Heart left ventricle (tissue), 13 donors: ENCODE measurements at regions not wholly inside any gene's neighbourhood (a gene's known extent, or its start where the extent isn't known, plus 50 kb on each side); places are given as distances from the start of the nearest gene placed in this dataset.

Experiments used
- POLR2A ChIP-seq, 2 donors: fragments of 450-650 bp; IDR thresholded peaks; one replicate each; pipeline ENCODE4 v1.6.1; 2017; ENCODE audit warnings: antibody characterized with exemption in 2 of 2, mild to moderate bottlenecking in 2 of 2, moderate library complexity in 2 of 2
- TF ChIP-seq, protein P1 (sequence below), 12 donors: fragments of 200-600 bp; sonication (generic) in 4 of 12; IDR thresholded peaks; one replicate each; pipeline versions ENCODE4 v1.5.0 to v1.8.0; 2018 to 2022; ENCODE audit warnings: antibody characterized with exemption in 12 of 12, mild to moderate bottlenecking in 5 of 12
- donor health status: ischemic (EF 13 %, LVEDD 7.1; RV severe dilation, severe dysfunction).
- donor health status: DM: no; HTN: yes; CAD: no.
- donor health status: DM: no; HTN: no; CAD: no.
- donor health status: ischemic (EF 25% LVEDD 6.9; RV normal size, moderate dysfunction).
- donor health status: ischemic (EF 25% LVEDD 5.7; RV mildly dilated, moderate dysfunction).
- donor health status: ischemic (EF 35%, LVEDD 5.7; RV mildly dilated, moderate dysfunction).
- donor health status: nonischemic (EF 11% LVEDD 7.7; RV severe dilation, severe dysfunction).
- donor health status: DM: yes; HTN: yes; CAD: no.
- donor health status: PGD.
- donor health status: ischemic (EF 29% LVEDD 5.4; RV normal size, mild dysfunction).
- donor health status: nonischemic (EF 23%, LVEDD 6.1; RV moderate dilation, normal function).

DNA sequence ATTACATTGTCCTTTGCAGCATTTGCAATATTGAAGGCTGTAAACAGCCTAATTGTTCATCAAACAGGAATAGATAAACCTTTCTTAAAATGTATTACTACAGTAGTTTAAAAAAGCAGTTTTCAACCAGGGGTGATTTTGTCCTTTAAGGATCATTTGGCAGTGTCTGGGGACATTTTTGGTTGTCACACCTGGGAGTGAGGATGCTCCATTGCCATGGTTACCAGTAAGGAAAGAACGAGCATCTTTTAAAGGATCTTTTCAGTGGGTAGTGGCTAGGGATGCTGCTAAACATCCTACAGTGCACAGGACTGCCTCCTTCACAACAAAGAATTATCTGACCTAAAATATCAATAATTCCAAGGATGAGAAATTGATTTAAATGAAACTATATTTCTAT lies 596.3 kb downstream of the HINT1 start:
- TF ChIP-seq, protein P1, sequence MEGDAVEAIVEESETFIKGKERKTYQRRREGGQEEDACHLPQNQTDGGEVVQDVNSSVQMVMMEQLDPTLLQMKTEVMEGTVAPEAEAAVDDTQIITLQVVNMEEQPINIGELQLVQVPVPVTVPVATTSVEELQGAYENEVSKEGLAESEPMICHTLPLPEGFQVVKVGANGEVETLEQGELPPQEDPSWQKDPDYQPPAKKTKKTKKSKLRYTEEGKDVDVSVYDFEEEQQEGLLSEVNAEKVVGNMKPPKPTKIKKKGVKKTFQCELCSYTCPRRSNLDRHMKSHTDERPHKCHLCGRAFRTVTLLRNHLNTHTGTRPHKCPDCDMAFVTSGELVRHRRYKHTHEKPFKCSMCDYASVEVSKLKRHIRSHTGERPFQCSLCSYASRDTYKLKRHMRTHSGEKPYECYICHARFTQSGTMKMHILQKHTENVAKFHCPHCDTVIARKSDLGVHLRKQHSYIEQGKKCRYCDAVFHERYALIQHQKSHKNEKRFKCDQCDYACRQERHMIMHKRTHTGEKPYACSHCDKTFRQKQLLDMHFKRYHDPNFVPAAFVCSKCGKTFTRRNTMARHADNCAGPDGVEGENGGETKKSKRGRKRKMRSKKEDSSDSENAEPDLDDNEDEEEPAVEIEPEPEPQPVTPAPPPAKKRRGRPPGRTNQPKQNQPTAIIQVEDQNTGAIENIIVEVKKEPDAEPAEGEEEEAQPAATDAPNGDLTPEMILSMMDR (IDR thresholded peaks at IDR 0.05) = no peak
- TF ChIP-seq POLR2A (IDR thresholded peaks at IDR 0.05) = no peak
